GM19372 (cell line): ENCODE measurements at regions not wholly inside any gene's neighbourhood (a gene's known extent, or its start where the extent isn't known, plus 50 kb on each side); places are given as distances from the start of the nearest gene placed in this dataset.
A peak's percentile ranks its signal among the peaks of the same experiment; 100 is the strongest.

Experiments
- ATAC-seq: cut with Tn5 transposase; IDR thresholded peaks from one replicate; pipeline ENCODE4 v1.9.1; 2021; ENCODE audit warnings: mild to moderate bottlenecking, low read depth, moderate library complexity; ENCODE audit not compliant: unreplicated experiment

GRCh38 chr3:72475258-72476138 lies 372.7 kb downstream of the SHQ1 start:
- ATAC-seq, result no peak

GRCh38 chr3:72474775-72475174 lies 373.5 kb downstream of the SHQ1 start:
- no peak for ATAC-seq

- ATAC-seq, result peak; percentile 83
Observed at GRCh38 chr3:72473156-72473555, 375.1 kb downstream of the SHQ1 start.

- ATAC-seq, result no peak
Observed at GRCh38 chr3:72470904-72471417, 377.3 kb downstream of the SHQ1 start.

GRCh38 chr3:72465853-72466252 lies 382.4 kb downstream of the SHQ1 start:
- ATAC-seq, result no peak

GRCh38 chr3:72463083-72463482 lies 385.2 kb downstream of the SHQ1 start:
- ATAC-seq, result no peak

- no peak for ATAC-seq
Observed at GRCh38 chr3:72462595-72463011, 385.6 kb downstream of the SHQ1 start.

GRCh38 chr3:72461787-72462186 lies 386.5 kb downstream of the SHQ1 start:
- no peak for ATAC-seq

GRCh38 chr3:72460205-72461174 lies 387.8 kb downstream of the SHQ1 start:
- no peak for ATAC-seq

- ATAC-seq, result no peak
Observed at GRCh38 chr3:72459588-72459987, 388.7 kb downstream of the SHQ1 start.

- ATAC-seq, result no peak
Observed at GRCh38 chr3:72458375-72458774, 389.9 kb downstream of the SHQ1 start.

- ATAC-seq, result no peak
Observed at GRCh38 chr3:72454441-72454840, 393.8 kb downstream of the SHQ1 start.

GRCh38 chr3:72453706-72454105 lies 394.5 kb downstream of the SHQ1 start:
- no peak for ATAC-seq

- ATAC-seq, result no peak
Observed at GRCh38 chr3:72452745-72453144, 395.5 kb downstream of the SHQ1 start.

- no peak for ATAC-seq
Observed at GRCh38 chr3:72451841-72452240, 396.4 kb downstream of the SHQ1 start.

- no peak for ATAC-seq
Observed at GRCh38 chr3:72449551-72449950, 398.7 kb downstream of the SHQ1 start.

GRCh38 chr3:72448858-72449257 lies 399.4 kb downstream of the SHQ1 start:
- ATAC-seq, result no peak

- ATAC-seq, result no peak
Observed at GRCh38 chr3:72448375-72448823, 399.8 kb downstream of the SHQ1 start.

- ATAC-seq, result peak; percentile 92
Observed at GRCh38 chr3:72447059-72447946, 400.9 kb downstream of the SHQ1 start.
